ENCODE measurements at regions not wholly inside any gene's neighbourhood (a gene's known extent, or its start where the extent isn't known, plus 50 kb on each side); places are given as distances from the start of the nearest gene placed in this dataset.

DNA sequence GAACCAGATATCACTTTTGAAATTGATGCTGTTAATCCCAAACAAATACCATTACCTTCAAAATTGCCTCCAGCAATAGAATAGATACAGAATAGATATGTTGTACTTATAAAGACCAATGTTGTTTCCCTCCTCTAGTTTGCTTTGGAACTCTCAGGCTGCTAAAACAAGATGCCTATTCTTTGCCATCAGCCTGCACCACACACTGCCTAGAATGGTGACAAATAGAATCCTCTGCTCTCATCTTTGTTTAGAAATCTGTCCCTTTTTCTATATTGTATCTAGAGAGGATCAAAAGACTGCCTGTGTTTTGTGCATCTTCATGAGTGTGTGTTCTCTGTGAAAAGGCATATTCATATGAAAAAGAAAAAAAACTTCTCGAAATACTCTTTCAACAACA is 349.2 kb upstream of the CCDC54 start:
- Histone ChIP-seq H3K36me3 (no peaks in the 10 kb centered on the region), H3K4me3 (no peak overlapping the region), H3K27me3 (no peaks in the 10 kb centered on the region), H3K27ac (no peak overlapping the region), H3K9me3 (no peaks in the 10 kb centered on the region), H3K4me1 (no peaks in the 10 kb centered on the region)
- no peak for DNase-seq
- TF ChIP-seq CTCF (IDR thresholded peaks at IDR 0.05) (no peak), POLR2A (IDR thresholded peaks at IDR 0.05) (no peak)
- intact Hi-C loops (cut with DNase I; ENCODE audit: low total_unique reads), result no loop called here

DNA sequence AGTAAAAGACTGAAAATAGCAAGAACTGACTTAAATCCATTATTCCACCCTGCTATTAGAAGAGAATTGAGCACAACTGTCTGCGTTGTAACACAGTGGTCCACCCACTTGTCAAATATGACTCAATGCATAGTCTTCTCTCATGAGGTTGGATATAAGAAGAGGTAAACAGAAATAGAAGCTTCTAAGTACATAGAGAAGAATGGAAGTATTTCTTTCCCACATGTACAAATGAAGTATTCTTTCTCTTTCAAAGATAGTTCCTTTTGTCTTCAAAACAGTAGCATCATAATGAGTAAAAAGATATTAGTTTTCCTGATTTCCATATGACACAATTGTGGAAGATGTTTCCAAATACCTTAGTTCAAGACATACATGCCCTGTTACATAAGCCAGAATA is 348.6 kb upstream of the CCDC54 start:
- Histone ChIP-seq H3K4me1 (no peaks in the 10 kb centered on the region), H3K27me3 (no peaks in the 10 kb centered on the region), H3K27ac (no peak overlapping the region), H3K36me3 (no peaks in the 10 kb centered on the region), H3K9me3 (no peaks in the 10 kb centered on the region), H3K4me3 (no peak overlapping the region)
- no peak for DNase-seq
- intact Hi-C loops (cut with DNase I; ENCODE audit: low total_unique reads), result no loop called here
- TF ChIP-seq CTCF (IDR thresholded peaks at IDR 0.05) (no peak), POLR2A (IDR thresholded peaks at IDR 0.05) (no peak)

DNA sequence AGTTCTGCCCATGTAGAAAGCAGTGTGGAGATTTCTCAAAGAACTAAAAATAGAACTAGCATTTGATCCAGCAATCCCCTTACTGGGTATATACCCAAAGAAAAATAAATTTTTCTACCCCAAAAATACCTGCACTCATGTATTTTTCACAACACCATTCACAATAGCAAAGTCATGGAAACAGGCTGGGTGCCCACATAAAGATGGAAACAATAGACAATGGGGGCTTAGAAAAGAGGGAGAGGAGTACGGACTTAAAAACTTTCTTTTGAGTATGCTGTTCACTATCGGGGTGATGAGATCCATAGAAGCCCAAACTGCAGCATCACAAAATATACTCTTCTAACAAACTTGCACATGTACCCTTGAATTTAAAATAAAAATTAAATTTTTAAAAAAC is 345.1 kb upstream of the CCDC54 start:
- TF ChIP-seq CTCF (IDR thresholded peaks at IDR 0.05) (no peak), POLR2A (IDR thresholded peaks at IDR 0.05) (no peak)
- intact Hi-C loops (cut with DNase I; ENCODE audit: low total_unique reads), result no loop called here
- no peaks in the 10 kb centered on the region for H3K36me3 ChIP-seq

GRCh38 chr3:107034142-107034541 is 343.1 kb upstream of the CCDC54 start:
- H3K4me1 ChIP-seq, result no peaks in the 10 kb centered on the region
- no peak for DNase-seq
- no peak overlapping the region for H3K27ac ChIP-seq
- no peaks in the 10 kb centered on the region for H3K27me3 ChIP-seq
- intact Hi-C loops (cut with DNase I; ENCODE audit: low total_unique reads), result no loop called here
- no peaks in the 10 kb centered on the region for H3K36me3 ChIP-seq
- no peaks in the 10 kb centered on the region for H3K9me3 ChIP-seq
- H3K4me3 ChIP-seq, result no peak overlapping the region
- TF ChIP-seq POLR2A (IDR thresholded peaks at IDR 0.05) (no peak), CTCF (IDR thresholded peaks at IDR 0.05) (no peak)

More for the DNA sequence above, 345.1 kb upstream of the CCDC54 start:
- Histone ChIP-seq H3K4me1 (no peaks in the 10 kb centered on the region), H3K9me3 (no peaks in the 10 kb centered on the region), H3K27me3 (no peaks in the 10 kb centered on the region), H3K4me3 (no peak overlapping the region), H3K27ac (no peak overlapping the region)
- no peak for DNase-seq

GRCh38 chr3:107035176-107035575 is 342.1 kb upstream of the CCDC54 start:
- Histone ChIP-seq H3K4me3 (no peak overlapping the region), H3K4me1 (no peaks in the 10 kb centered on the region), H3K27me3 (no peaks in the 10 kb centered on the region), H3K36me3 (no peaks in the 10 kb centered on the region), H3K27ac (no peak overlapping the region), H3K9me3 (no peaks in the 10 kb centered on the region)
- intact Hi-C loops (cut with DNase I; ENCODE audit: low total_unique reads), result no loop called here
- DNase-seq, result no peak
- TF ChIP-seq POLR2A (IDR thresholded peaks at IDR 0.05) (no peak), CTCF (IDR thresholded peaks at IDR 0.05) (no peak)

Measured in uterus (tissue), 3 donors.